B cell (primary cell): ENCODE measurements at regions not wholly inside any gene's neighbourhood (a gene's known extent, or its start where the extent isn't known, plus 50 kb on each side); places are given as distances from the start of the nearest gene placed in this dataset.

Source experiments
- ATAC-seq: fragments of 200-7000 bp; cut with Tn5 transposase; one replicate; pipeline ENCODE4 v1.10.0; 2021; ENCODE audit warnings: low read depth, mild to moderate bottlenecking, moderate number of reproducible peaks, moderate library complexity
- CTCF ChIA-PET: fragments of 350-600 bp; sonication (Branson Sonifier 250); formaldehyde crosslinking; loops from one replicate; lab custom pipeline; 2021; ENCODE audit warnings: antibody characterized with exemption, inconsistent platforms; lab: Charles Lee
- POLR2A ChIA-PET: fragments of 350-600 bp; sonication (Branson Sonifier 250); formaldehyde crosslinking; loops from one replicate; lab custom pipeline; 2021; ENCODE audit warnings: antibody characterized with exemption; lab: Charles Lee
- DNase-seq: peaks from one replicate; pipeline ENCODE4 v3.0.0; 2013
- H2AFZ ChIP-seq: 2 replicates; pipeline ENCODE4 v1.6.1; 2012; ENCODE audit warnings: mild to moderate bottlenecking, low read depth, low read length; ENCODE audit not compliant: insufficient read depth, poor library complexity, severe bottlenecking
- H3K27ac ChIP-seq, 2 donors: 1 replicate in 1 of 2; 2 replicates in 1 of 2; pipeline ENCODE4 v1.5.1; 2012 to 2013; ENCODE audit warnings: low read length in 2 of 2, mild to moderate bottlenecking in 2 of 2, moderate library complexity in 1 of 2
- H3K27me3 ChIP-seq, 4 experiments: fragments of 200-600 bp in 1 of 4; sonication (generic) in 1 of 4; replicated peaks in 1 of 4; 1 replicate in 2 of 4; 2 replicates in 2 of 4; pipeline versions ENCODE4 v1.6.1 to v1.7.0; 2013 to 2016; ENCODE audit warnings: low read length in 3 of 4, mild to moderate bottlenecking in 2 of 4, mixed read lengths in 1 of 4, moderate library complexity in 1 of 4; ENCODE audit not compliant: insufficient read depth in 4 of 4, control insufficient read depth in 3 of 4; ENCODE audit errors: control extremely low read depth in 1 of 4
- H3K36me3 ChIP-seq, 2 experiments: replicated peaks in 1 of 2; 1 replicate in 1 of 2; 2 replicates in 1 of 2; pipeline versions ENCODE4 v1.6.1 to v1.7.1; 2013; ENCODE audit warnings: low read length in 1 of 2; ENCODE audit not compliant: insufficient read depth in 2 of 2, control insufficient read depth in 1 of 2; ENCODE audit errors: control extremely low read depth in 1 of 2, extremely low read depth in 1 of 2
- H3K4me1 ChIP-seq, 2 donors: fragments of 200-600 bp in 1 of 2; sonication (generic) in 1 of 2; 1 replicate in 1 of 2; 2 replicates in 1 of 2; pipeline versions ENCODE4 v1.5.1 to v1.6.1; 2013 to 2017; ENCODE audit warnings: low read length in 2 of 2; ENCODE audit not compliant: control insufficient read depth in 2 of 2, insufficient read depth in 2 of 2
- H3K4me2 ChIP-seq: replicated peaks from 2 replicates; pipeline ENCODE3; 2012; ENCODE audit warnings: mild to moderate bottlenecking, low read depth, low read length; ENCODE audit not compliant: poor library complexity, severe bottlenecking
- H3K4me3 ChIP-seq, 5 experiments: fragments of 200-600 bp in 1 of 5; sonication (generic) in 1 of 5; 1 replicate in 3 of 5; 2 replicates in 2 of 5; pipeline versions ENCODE4 v1.5.1 to v1.7.0; 2011 to 2016; ENCODE audit warnings: low read length in 4 of 5, mild to moderate bottlenecking in 4 of 5, low read depth in 2 of 5, control low read depth in 1 of 5, moderate library complexity in 1 of 5; ENCODE audit not compliant: insufficient read depth in 1 of 5; ENCODE audit errors: control extremely low read depth in 1 of 5, extremely low read depth in 1 of 5
- H3K79me2 ChIP-seq: fragments of 200-600 bp; sonication (generic); one replicate; pipeline ENCODE4 v1.6.0; 2016; ENCODE audit warnings: low read length; ENCODE audit not compliant: control insufficient read depth, insufficient read depth
- H3K9ac ChIP-seq: fragments of 200-600 bp; sonication (generic); 2 replicates; pipeline ENCODE4 v1.6.1; 2017; ENCODE audit warnings: mild to moderate bottlenecking, low read length, moderate library complexity
- H3K9me3 ChIP-seq, 3 donors: one replicate each; pipeline versions ENCODE4 v1.6.1 to v1.7.1; 2013; ENCODE audit warnings: low read length in 2 of 3; ENCODE audit not compliant: control insufficient read depth in 2 of 3, insufficient read depth in 1 of 3; ENCODE audit errors: control extremely low read depth in 1 of 3
- H4K20me1 ChIP-seq: 2 replicates; pipeline ENCODE4 v1.6.0; 2012; ENCODE audit warnings: mild to moderate bottlenecking, low read length; ENCODE audit not compliant: insufficient read depth, control insufficient read depth, poor library complexity, severe bottlenecking
- H3K27ac Mint-ChIP-seq: one replicate; pipeline ENCODE4 v1.8.0; 2021; ENCODE audit warnings: mixed read lengths
- H3K27me3 Mint-ChIP-seq: one replicate; pipeline ENCODE4 v1.8.0; 2021; ENCODE audit warnings: mixed read lengths
- H3K4me1 Mint-ChIP-seq: one replicate; pipeline ENCODE4 v1.8.0; 2021; ENCODE audit warnings: mixed read lengths
- H3K4me3 Mint-ChIP-seq: one replicate; pipeline ENCODE4 v1.8.0; 2021; ENCODE audit warnings: mixed read lengths
- H3K9me3 Mint-ChIP-seq: one replicate; pipeline ENCODE4 v1.8.0; 2022; ENCODE audit warnings: mixed read lengths; ENCODE audit not compliant: insufficient read depth
- EZH2 ChIP-seq: IDR thresholded peaks from 2 replicates; pipeline ENCODE4 v1.6.1; 2012; ENCODE audit warnings: borderline replicate concordance, low read depth, mild to moderate bottlenecking, moderate library complexity, low read length; ENCODE audit not compliant: insufficient read depth, poor library complexity, severe bottlenecking
- WGBS: methylation state at CpG from one replicate; pipeline ENCODE4 v1.1.5; 2013; ENCODE audit warnings: missing lambda C conversion rate; ENCODE audit not compliant: insufficient coverage; 5-methylcytosine and 5-hydroxymethylcytosine counted together
- intact Hi-C: fragments of 100-400 bp; cut with micrococcal nuclease; formaldehyde crosslinking; loops from one replicate; pipeline ENCODE4 v1.10.0; 2022
- TF ChIP-seq, protein P1 (sequence below): fragments of 200-600 bp; IDR thresholded peaks from one replicate; pipeline ENCODE4 v1.8.0; 2022; ENCODE audit warnings: antibody characterized with exemption, mild to moderate bottlenecking

DNA sequence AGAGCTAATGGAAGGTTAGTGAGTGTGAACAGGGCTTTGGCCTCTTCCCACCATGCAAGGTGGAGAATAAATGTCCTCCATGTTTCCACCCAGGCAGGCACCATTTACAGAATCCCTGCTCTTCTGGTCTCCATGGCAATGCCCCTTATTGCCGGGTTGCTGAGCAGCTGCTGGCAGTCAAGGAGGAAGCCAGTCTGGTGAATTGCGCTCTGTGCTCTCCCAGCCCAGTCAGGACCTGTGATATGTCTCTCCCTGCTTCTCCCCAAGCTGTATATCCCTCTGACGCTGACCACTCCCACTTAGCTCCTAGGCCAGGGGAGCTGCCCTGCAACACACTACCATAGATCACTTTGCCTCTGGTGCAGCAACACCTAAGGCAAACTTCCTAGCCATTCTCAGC lies 402.1 kb upstream of the ERCC4 start:
- POLR2A ChIA-PET, result no interaction called here
- H3K9me3 Mint-ChIP-seq, result peaks cover 12% of the 10 kb centered on the region

DNA sequence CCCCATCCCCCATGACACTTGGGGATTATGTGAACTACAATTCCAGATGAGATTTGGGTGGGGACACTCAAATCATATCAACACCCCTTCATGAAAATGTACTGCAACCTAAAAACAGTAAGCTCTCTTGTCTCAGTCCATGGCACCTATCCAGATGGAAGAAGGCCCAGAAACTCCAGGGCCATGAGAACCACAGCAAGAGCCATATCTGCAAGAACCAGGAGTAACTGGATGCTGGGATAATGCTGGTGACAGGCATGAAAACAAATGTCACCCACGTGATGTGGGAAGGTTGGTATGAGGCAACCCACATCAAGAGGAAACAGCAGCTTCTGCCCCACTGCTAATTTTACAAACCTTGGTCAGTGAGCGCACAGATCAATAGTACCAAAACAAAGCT lies 400.1 kb upstream of the ERCC4 start:
- no peak overlapping the region for H3K4me3 Mint-ChIP-seq
- 100% methylated on average over 1 of the region's 2 CpGs for WGBS
- peaks cover 2% of the 10 kb centered on the region for H3K9me3 Mint-ChIP-seq
- peaks cover 0 to 4% (median 1%) of the 10 kb centered on the region in 3 donors for H3K9me3 ChIP-seq
- no peak overlapping the region for H3K9ac ChIP-seq
- H4K20me1 ChIP-seq, result no peaks in the 10 kb centered on the region
- H3K27me3 Mint-ChIP-seq, result no peaks in the 10 kb centered on the region
- intact Hi-C loops, result no loop called here
- H3K27me3 ChIP-seq, result no peaks in the 10 kb centered on the region
- no peak overlapping the region for H3K4me2 ChIP-seq
- no peaks in the 10 kb centered on the region for H3K79me2 ChIP-seq
- no peaks in the 10 kb centered on the region for H3K36me3 ChIP-seq
- ATAC-seq (no peak), DNase-seq (no peak)
- ChIA-PET CTCF (no interaction called here), POLR2A (no interaction called here)
- H3K4me1 Mint-ChIP-seq, result no peaks in the 10 kb centered on the region
- no peak overlapping the region for H3K4me3 ChIP-seq
- H3K4me1 ChIP-seq, result no peaks in the 10 kb centered on the region
- no peak overlapping the region for H3K27ac ChIP-seq
- H3K27ac Mint-ChIP-seq, result no peak overlapping the region
- TF ChIP-seq, protein P1, sequence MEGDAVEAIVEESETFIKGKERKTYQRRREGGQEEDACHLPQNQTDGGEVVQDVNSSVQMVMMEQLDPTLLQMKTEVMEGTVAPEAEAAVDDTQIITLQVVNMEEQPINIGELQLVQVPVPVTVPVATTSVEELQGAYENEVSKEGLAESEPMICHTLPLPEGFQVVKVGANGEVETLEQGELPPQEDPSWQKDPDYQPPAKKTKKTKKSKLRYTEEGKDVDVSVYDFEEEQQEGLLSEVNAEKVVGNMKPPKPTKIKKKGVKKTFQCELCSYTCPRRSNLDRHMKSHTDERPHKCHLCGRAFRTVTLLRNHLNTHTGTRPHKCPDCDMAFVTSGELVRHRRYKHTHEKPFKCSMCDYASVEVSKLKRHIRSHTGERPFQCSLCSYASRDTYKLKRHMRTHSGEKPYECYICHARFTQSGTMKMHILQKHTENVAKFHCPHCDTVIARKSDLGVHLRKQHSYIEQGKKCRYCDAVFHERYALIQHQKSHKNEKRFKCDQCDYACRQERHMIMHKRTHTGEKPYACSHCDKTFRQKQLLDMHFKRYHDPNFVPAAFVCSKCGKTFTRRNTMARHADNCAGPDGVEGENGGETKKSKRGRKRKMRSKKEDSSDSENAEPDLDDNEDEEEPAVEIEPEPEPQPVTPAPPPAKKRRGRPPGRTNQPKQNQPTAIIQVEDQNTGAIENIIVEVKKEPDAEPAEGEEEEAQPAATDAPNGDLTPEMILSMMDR, result no peak
- TF ChIP-seq EZH2, result no peak
- no peak overlapping the region for H2AFZ ChIP-seq

More for the DNA sequence above, 402.1 kb upstream of the ERCC4 start:
- Histone ChIP-seq H3K4me1 (no peaks in the 10 kb centered on the region), H3K4me3 (no peak overlapping the region), H2AFZ (no peak overlapping the region), H3K27ac (no peak overlapping the region), H3K36me3 (no peaks in the 10 kb centered on the region), H4K20me1 (no peaks in the 10 kb centered on the region), H3K79me2 (no peaks in the 10 kb centered on the region), H3K9me3 (peaks cover 1 to 9% (median 4%) of the 10 kb centered on the region in 3 donors), H3K27me3 (no peaks in the 10 kb centered on the region), H3K9ac (no peak overlapping the region), H3K4me2 (no peak overlapping the region)
- intact Hi-C loops, result no loop called here
- 62% methylated on average over 3 of the region's 3 CpGs for WGBS
- no peak overlapping the region for H3K27ac Mint-ChIP-seq
- DNase-seq, result no peak
- H3K4me3 Mint-ChIP-seq, result no peak overlapping the region
- TF ChIP-seq, protein P1, result no peak
- TF ChIP-seq EZH2, result no peak
- ATAC-seq, result no peak
- H3K27me3 Mint-ChIP-seq, result no peaks in the 10 kb centered on the region
- H3K4me1 Mint-ChIP-seq, result no peaks in the 10 kb centered on the region
- CTCF ChIA-PET, result no interaction called here
